ENCODE measurements at regions not wholly inside any gene's neighbourhood (a gene's known extent, or its start where the extent isn't known, plus 50 kb on each side); places are given as distances from the start of the nearest gene placed in this dataset.

GRCh38 chr20:11387189-11387754 is 530.4 kb upstream of the BTBD3 start:
- DNase-seq (ENCODE audit: low read depth in 3 of 3) = no peak

GRCh38 chr20:11389186-11389585 is 528.5 kb upstream of the BTBD3 start:
- DNase-seq (ENCODE audit: low read depth in 3 of 3) = no peak

GRCh38 chr20:11391591-11391990 is 526.1 kb upstream of the BTBD3 start:
- no peak for DNase-seq (ENCODE audit: low read depth in 3 of 3)

- no peak for DNase-seq (ENCODE audit: low read depth in 3 of 3)
Observed at GRCh38 chr20:11394145-11394833, 523.4 kb upstream of the BTBD3 start.

GRCh38 chr20:11395581-11395980 is 522.1 kb upstream of the BTBD3 start:
- DNase-seq (ENCODE audit: low read depth in 3 of 3) = no peak

- no peak for DNase-seq (ENCODE audit: low read depth in 3 of 3)
Observed at GRCh38 chr20:11401988-11402387, 515.7 kb upstream of the BTBD3 start.

- DNase-seq (ENCODE audit: low read depth in 3 of 3) = no peak
Observed at GRCh38 chr20:11403711-11404110, 514.0 kb upstream of the BTBD3 start.

GRCh38 chr20:11406877-11407276 is 510.8 kb upstream of the BTBD3 start:
- DNase-seq (ENCODE audit: low read depth in 3 of 3) = no peak

- DNase-seq (ENCODE audit: low read depth in 3 of 3) = no peak
Observed at GRCh38 chr20:11409561-11409960, 508.1 kb upstream of the BTBD3 start.

GRCh38 chr20:11411765-11412164 is 505.9 kb upstream of the BTBD3 start:
- no peak for DNase-seq (ENCODE audit: low read depth in 3 of 3)

- DNase-seq (ENCODE audit: low read depth in 3 of 3) = no peak
Observed at GRCh38 chr20:11426948-11427347, 490.7 kb upstream of the BTBD3 start.

GRCh38 chr20:11429168-11429567 is 488.5 kb upstream of the BTBD3 start:
- DNase-seq (ENCODE audit: low read depth in 3 of 3) = no peak

GRCh38 chr20:11429889-11430519 is 487.7 kb upstream of the BTBD3 start:
- no peak for DNase-seq (ENCODE audit: low read depth in 3 of 3)

- DNase-seq (ENCODE audit: low read depth in 3 of 3) = no peak
Observed at GRCh38 chr20:11430652-11431051, 487.0 kb upstream of the BTBD3 start.

- DNase-seq (ENCODE audit: low read depth in 3 of 3) = no peak
Observed at GRCh38 chr20:11431621-11432020, 486.1 kb upstream of the BTBD3 start.

- DNase-seq (ENCODE audit: low read depth in 3 of 3) = no peak
Observed at GRCh38 chr20:11432407-11432806, 485.3 kb upstream of the BTBD3 start.

- DNase-seq (ENCODE audit: low read depth in 3 of 3) = no peak
Observed at GRCh38 chr20:11436113-11436905, 481.4 kb upstream of the BTBD3 start.

GRCh38 chr20:11437090-11437489 is 480.6 kb upstream of the BTBD3 start:
- DNase-seq (ENCODE audit: low read depth in 3 of 3) = no peak

- no peak for DNase-seq (ENCODE audit: low read depth in 3 of 3)
Observed at GRCh38 chr20:11437611-11438380, 479.9 kb upstream of the BTBD3 start.

- no peak for DNase-seq (ENCODE audit: low read depth in 3 of 3)
Observed at GRCh38 chr20:11438412-11438811, 479.3 kb upstream of the BTBD3 start.

GRCh38 chr20:11443382-11444119 is 474.1 kb upstream of the BTBD3 start:
- DNase-seq (ENCODE audit: low read depth in 3 of 3) = no peak

Data from stimulated activated CD4-positive, alpha-beta T cell treated with anti-CD3 and anti-CD28 coated beads, TNF-alpha, amount 100 ng/mL, for 24 hours (primary cell).